MM.1S (cell line): ENCODE measurements at regions not wholly inside any gene's neighbourhood (a gene's known extent, or its start where the extent isn't known, plus 50 kb on each side); places are given as distances from the start of the nearest gene placed in this dataset.

Experiments used
- EZH2 ChIP-seq: fragments of 300-600 bp; sonication (generic); optimal IDR thresholded peaks from 2 replicates; pipeline ENCODE3; 2017; ENCODE audit warnings: low read depth, mild to moderate bottlenecking, antibody characterized with exemption, low read length, mixed read lengths
- EZH2phosphoT487 ChIP-seq: fragments of 300-600 bp; sonication (generic); IDR thresholded peaks from 2 replicates; pipeline ENCODE4 v1.6.1; 2018; ENCODE audit warnings: antibody characterized with exemption, low read length
- TF ChIP-seq, protein P1 (sequence below): fragments of 300-600 bp; sonication (generic); IDR thresholded peaks from 2 replicates; pipeline ENCODE4 v1.5.1; 2016; ENCODE audit warnings: antibody characterized with exemption, low read length, mixed read lengths

DNA sequence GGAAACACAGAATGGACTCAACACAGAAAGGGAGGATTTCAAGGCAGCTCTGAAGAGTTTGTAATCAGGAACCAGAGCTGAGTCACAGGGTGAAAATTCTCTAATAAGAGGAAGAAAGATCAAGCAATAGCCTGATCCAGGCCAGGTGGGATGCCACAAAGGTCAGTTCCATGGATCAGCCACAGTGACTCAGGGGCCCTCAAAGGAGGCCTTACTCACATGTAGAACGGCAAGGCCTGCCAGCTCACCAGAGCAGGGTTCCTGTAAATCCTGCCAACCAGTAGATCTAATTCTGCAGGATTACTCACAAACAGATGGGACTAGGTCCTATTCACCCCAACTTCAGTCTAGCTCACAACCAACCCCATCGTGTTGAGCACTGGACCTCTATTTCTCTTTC, 78.3 kb upstream of the PPP2R3A start:
- TF ChIP-seq, protein P1, sequence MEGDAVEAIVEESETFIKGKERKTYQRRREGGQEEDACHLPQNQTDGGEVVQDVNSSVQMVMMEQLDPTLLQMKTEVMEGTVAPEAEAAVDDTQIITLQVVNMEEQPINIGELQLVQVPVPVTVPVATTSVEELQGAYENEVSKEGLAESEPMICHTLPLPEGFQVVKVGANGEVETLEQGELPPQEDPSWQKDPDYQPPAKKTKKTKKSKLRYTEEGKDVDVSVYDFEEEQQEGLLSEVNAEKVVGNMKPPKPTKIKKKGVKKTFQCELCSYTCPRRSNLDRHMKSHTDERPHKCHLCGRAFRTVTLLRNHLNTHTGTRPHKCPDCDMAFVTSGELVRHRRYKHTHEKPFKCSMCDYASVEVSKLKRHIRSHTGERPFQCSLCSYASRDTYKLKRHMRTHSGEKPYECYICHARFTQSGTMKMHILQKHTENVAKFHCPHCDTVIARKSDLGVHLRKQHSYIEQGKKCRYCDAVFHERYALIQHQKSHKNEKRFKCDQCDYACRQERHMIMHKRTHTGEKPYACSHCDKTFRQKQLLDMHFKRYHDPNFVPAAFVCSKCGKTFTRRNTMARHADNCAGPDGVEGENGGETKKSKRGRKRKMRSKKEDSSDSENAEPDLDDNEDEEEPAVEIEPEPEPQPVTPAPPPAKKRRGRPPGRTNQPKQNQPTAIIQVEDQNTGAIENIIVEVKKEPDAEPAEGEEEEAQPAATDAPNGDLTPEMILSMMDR = no peak
- TF ChIP-seq EZH2phosphoT487 (no peak), EZH2 (no peak)
